ENCODE measurements at regions not wholly inside any gene's neighbourhood (a gene's known extent, or its start where the extent isn't known, plus 50 kb on each side); places are given as distances from the start of the nearest gene placed in this dataset.

- 0% methylated on average over 3 of the region's 3 CpGs for WGBS (ENCODE audit: insufficient coverage, insufficient replicate concordance, low lambda C conversion rate, missing lambda C conversion rate)
- no peak for ATAC-seq
- H3K4me2 ChIP-seq (ENCODE audit: control insufficient read depth, insufficient read depth): no peak overlapping the region
- H3K9ac ChIP-seq (ENCODE audit: control insufficient read depth, insufficient read depth, low read length): no peak overlapping the region
- SMC1A ChIA-PET (ENCODE audit: uncharacterized antibody, unreplicated experiment): interaction anchor here (1.1 to 1.4 kb wide), 2 partner anchors 390 to 420 kb away, joined by 4 read pairs; no protein-coding TSS in a partner anchor
- H2AFZ ChIP-seq (ENCODE audit: control insufficient read depth, low read depth, low read length): no peak overlapping the region
- CTCF ChIA-PET: interaction anchor here (0.6 to 1.7 kb wide), 5 partner anchors 141 to 778 kb away, joined by 3 to 10 read pairs (median 4); no protein-coding TSS in a partner anchor
- peaks cover 0 to 3% of the 10 kb centered on the region in 2 experiments; a peak in 1 of 4 replicates for H3K27me3 ChIP-seq (replicated peaks in 1 of 2; ENCODE audit: control insufficient read depth in 2 of 2, insufficient read depth in 2 of 2, low read length in 1 of 2)
- FAIRE-seq: no peak
- POLR2A ChIA-PET: no interaction called here
- H3K27ac ChIP-seq (ENCODE audit: control insufficient read depth, insufficient read depth): no peak overlapping the region
- BruUV-seq (replicated peaks): no TSS peak
- in situ Hi-C loops (cut with MboI) (loop anchor here (5.0 kb wide), 1 partner anchor 142 kb away; no protein-coding TSS in a partner anchor), intact Hi-C loops (cut with micrococcal nuclease; ENCODE audit: unreplicated experiment) (loop anchor here (1.0 kb wide), 1 partner anchor 144 kb away; no protein-coding TSS in a partner anchor)
- H4K20me1 ChIP-seq (ENCODE audit: control insufficient read depth, insufficient read depth): no peaks in the 10 kb centered on the region
- RAD21 ChIA-PET (ENCODE audit: unreplicated experiment): interaction anchor here (1.3 kb wide), 1 partner anchor 388 kb away, joined by 3 read pairs; no protein-coding TSS in a partner anchor
- no peaks in the 10 kb centered on the region for H3K79me2 ChIP-seq (ENCODE audit: control insufficient read depth, insufficient read depth, low read length)
- TF ChIP-seq IRF3 (IDR thresholded peaks at IDR 0.05) (no peak), DPF2 (IDR thresholded peaks at IDR 0.05) (no peak), RCOR1 (conservative IDR thresholded peaks at IDR 0.05; ENCODE audit: low read depth, low read length) (no peak), MTA3 (IDR thresholded peaks at IDR 0.05; ENCODE audit: borderline replicate concordance, low read length) (no peak), IKZF1 (conservative IDR thresholded peaks at IDR 0.05) (no peak), ZBTB11 (CRISPR knock-in tag; IDR thresholded peaks at IDR 0.05) (no peak), SPI1 (IDR thresholded peaks at IDR 0.05; ENCODE audit: borderline replicate concordance, insufficient read depth, low read depth, low read length) (no peak), BCL11A (IDR thresholded peaks at IDR 0.05; ENCODE audit: low read depth, low read length) (no peak), SKIL (IDR thresholded peaks at IDR 0.05; ENCODE audit: low read depth, poor library complexity, severe bottlenecking) (no peak), POLR2AphosphoS5 (IDR thresholded peaks at IDR 0.05; ENCODE audit: low read length) (no peak), MLLT1 (IDR thresholded peaks at IDR 0.05) (no peak), PBX3 (IDR thresholded peaks at IDR 0.05; ENCODE audit: insufficient replicate concordance, low read depth, low read length) (no peak)
- H3K4me1 ChIP-seq (ENCODE audit: control insufficient read depth, insufficient read depth, low read length): no peaks in the 10 kb centered on the region
- no peaks in the 10 kb centered on the region for H3K9me3 ChIP-seq (replicated peaks; ENCODE audit: control insufficient read depth, insufficient read depth, low read length)
- no peak for DNase-seq (ENCODE audit: low read depth, low spot score)
- H3K4me3 ChIP-seq: no peak overlapping the region
- no peaks in the 10 kb centered on the region for H3K36me3 ChIP-seq (ENCODE audit: control insufficient read depth in 2 of 2, insufficient read depth in 2 of 2, low read length in 1 of 2)
Observed at GRCh38 chr13:44049081-44049945, 169.6 kb downstream of the LACC1 start.

All from GM12878 (cell line).